ENCODE measurements at regions not wholly inside any gene's neighbourhood (a gene's known extent, or its start where the extent isn't known, plus 50 kb on each side); places are given as distances from the start of the nearest gene placed in this dataset.

- no peaks in the 10 kb centered on the region for H3K36me3 Mint-ChIP-seq (ENCODE audit: insufficient read depth)
- H3K4me1 Mint-ChIP-seq (ENCODE audit: low read depth) = peaks cover 16% of the 10 kb centered on the region
- peaks cover 5% of the 10 kb centered on the region for H3K9me3 Mint-ChIP-seq (ENCODE audit: low read depth)
- no peak for DNase-seq (ENCODE audit: low spot score, unreplicated experiment)
- H3K27me3 Mint-ChIP-seq = peaks cover 11% of the 10 kb centered on the region
- no peak for TF ChIP-seq CTCF (IDR thresholded peaks at IDR 0.05; ENCODE audit: unreplicated experiment)
- no peak overlapping the region for H3K4me3 Mint-ChIP-seq (ENCODE audit: low read depth)
- H3K27ac Mint-ChIP-seq = no peak overlapping the region
These were observed 211.7 kb upstream of the HABP2 start for GRCh38 chr10:113341138-113341537.

- Mint-ChIP-seq H3K27me3 (peaks cover 16% of the 10 kb centered on the region), H3K9me3 (ENCODE audit: low read depth) (peaks cover 10% of the 10 kb centered on the region), H3K27ac (no peak overlapping the region), H3K4me3 (ENCODE audit: low read depth) (no peak overlapping the region), H3K4me1 (ENCODE audit: low read depth) (peaks cover 20% of the 10 kb centered on the region), H3K36me3 (ENCODE audit: insufficient read depth) (no peaks in the 10 kb centered on the region)
- no peak for TF ChIP-seq CTCF (IDR thresholded peaks at IDR 0.05; ENCODE audit: unreplicated experiment)
- no peak for DNase-seq (ENCODE audit: low spot score, unreplicated experiment)
These were observed 206.8 kb upstream of the HABP2 start for GRCh38 chr10:113345826-113346624.

- peaks cover 24% of the 10 kb centered on the region for H3K4me1 Mint-ChIP-seq (ENCODE audit: low read depth)
- peaks cover 7% of the 10 kb centered on the region for H3K9me3 Mint-ChIP-seq (ENCODE audit: low read depth)
- no peak for DNase-seq (ENCODE audit: low spot score, unreplicated experiment)
- H3K36me3 Mint-ChIP-seq (ENCODE audit: insufficient read depth) = no peaks in the 10 kb centered on the region
- no peak for TF ChIP-seq CTCF (IDR thresholded peaks at IDR 0.05; ENCODE audit: unreplicated experiment)
- peaks cover 18% of the 10 kb centered on the region for H3K27me3 Mint-ChIP-seq
- H3K27ac Mint-ChIP-seq = no peak overlapping the region
- no peak overlapping the region for H3K4me3 Mint-ChIP-seq (ENCODE audit: low read depth)
These were observed 205.3 kb upstream of the HABP2 start for GRCh38 chr10:113347508-113347907.

GRCh38 chr10:113348694-113349093 is 204.2 kb upstream of the HABP2 start:
- H3K4me3 Mint-ChIP-seq (ENCODE audit: low read depth) = no peak overlapping the region
- H3K36me3 Mint-ChIP-seq (ENCODE audit: insufficient read depth) = no peaks in the 10 kb centered on the region
- H3K4me1 Mint-ChIP-seq (ENCODE audit: low read depth) = peaks cover 21% of the 10 kb centered on the region
- no peak for TF ChIP-seq CTCF (IDR thresholded peaks at IDR 0.05; ENCODE audit: unreplicated experiment)
- peaks cover 7% of the 10 kb centered on the region for H3K9me3 Mint-ChIP-seq (ENCODE audit: low read depth)
- H3K27me3 Mint-ChIP-seq = peaks cover 19% of the 10 kb centered on the region
- DNase-seq (ENCODE audit: low spot score, unreplicated experiment) = no peak
- H3K27ac Mint-ChIP-seq = no peak overlapping the region

GRCh38 chr10:113350311-113351040 is 202.4 kb upstream of the HABP2 start:
- H3K27me3 Mint-ChIP-seq = peaks cover 33% of the 10 kb centered on the region
- DNase-seq (ENCODE audit: low spot score, unreplicated experiment) = no peak
- no peak for TF ChIP-seq CTCF (IDR thresholded peaks at IDR 0.05; ENCODE audit: unreplicated experiment)

More at GRCh38 chr10:113350311-113351040, 202.4 kb upstream of the HABP2 start:
- Mint-ChIP-seq H3K4me1 (ENCODE audit: low read depth) (peaks cover 19% of the 10 kb centered on the region), H3K36me3 (ENCODE audit: insufficient read depth) (no peaks in the 10 kb centered on the region), H3K4me3 (ENCODE audit: low read depth) (no peak overlapping the region), H3K27ac (no peak overlapping the region), H3K9me3 (ENCODE audit: low read depth) (peaks cover 5% of the 10 kb centered on the region)
